ENCODE measurements at regions not wholly inside any gene's neighbourhood (a gene's known extent, or its start where the extent isn't known, plus 50 kb on each side); places are given as distances from the start of the nearest gene placed in this dataset.

GRCh38 chr2:19272941-19273470 is 85.4 kb downstream of the OSR1 start:
- TF ChIP-seq CTCF (IDR thresholded peaks at IDR 0.05): no peak
- no peak for TF ChIP-seq POLR2A (IDR thresholded peaks at IDR 0.05)
